IMR-90 (cell line): ENCODE measurements at regions not wholly inside any gene's neighbourhood (a gene's known extent, or its start where the extent isn't known, plus 50 kb on each side); places are given as distances from the start of the nearest gene placed in this dataset.

Source experiments
- ATAC-seq: fragments of 200-7000 bp; cut with Tn5 transposase; 2 replicates; pipeline ENCODE4 v1.9.1; 2020; ENCODE audit warnings: low read depth, mild to moderate bottlenecking, moderate library complexity
- BruUV-seq: library from RNA; stranded (reverse); fragments of 400-500 nt; replicated peaks from 2 replicates; lab custom pipeline; 2021; lab: Mats Ljungman, UMichigan
- CTCF ChIA-PET: fragments of 300-600 bp; formaldehyde crosslinking; extraction: SDS; loops from one replicate; lab custom pipeline; 2021; ENCODE audit warnings: antibody characterized with exemption; lab: Yijun Ruan, JAX
- POLR2A ChIA-PET: fragments of 300-600 bp; sonication (Branson Sonifier 250); formaldehyde crosslinking; loops from one replicate; lab custom pipeline; 2022; ENCODE audit warnings: antibody characterized with exemption; ENCODE audit not compliant: unreplicated experiment; lab: Charles Lee
- DNase-seq: peaks from one replicate; pipeline ENCODE4 v3.0.0; 2013
- H2AFZ ChIP-seq: replicated peaks from 2 replicates; pipeline ENCODE3; 2013; ENCODE audit warnings: low read length, mild to moderate bottlenecking; ENCODE audit not compliant: poor library complexity
- H2AK5ac ChIP-seq: 2 replicates; pipeline ENCODE4 v1.6.1; 2013; ENCODE audit warnings: low read depth, low read length, inconsistent platforms
- H2AK9ac ChIP-seq: replicated peaks from 2 replicates; pipeline ENCODE3; 2013; ENCODE audit warnings: mild to moderate bottlenecking, low read depth, low read length, moderate library complexity; ENCODE audit not compliant: poor library complexity
- H2BK120ac ChIP-seq: 2 replicates; pipeline ENCODE4 v1.6.1; 2013; ENCODE audit warnings: low read depth, low read length, inconsistent platforms
- H2BK15ac ChIP-seq: 3 replicates; pipeline ENCODE4 v1.6.1; 2013; ENCODE audit warnings: low read depth, low read length, inconsistent platforms
- H2BK20ac ChIP-seq: 2 replicates; pipeline ENCODE4 v1.6.1; 2013; ENCODE audit warnings: low read depth, mild to moderate bottlenecking, inconsistent platforms, low read length, moderate library complexity
- H2BK5ac ChIP-seq: 2 replicates; pipeline ENCODE4 v1.6.1; 2013; ENCODE audit warnings: mild to moderate bottlenecking, low read depth, low read length, inconsistent platforms; ENCODE audit not compliant: poor library complexity, severe bottlenecking
- H3K14ac ChIP-seq: replicated peaks from 2 replicates; pipeline ENCODE4 v1.6.1; 2013; ENCODE audit warnings: low read depth, low read length, inconsistent platforms
- H3K18ac ChIP-seq: 2 replicates; pipeline ENCODE4 v1.6.1; 2013; ENCODE audit warnings: low read depth, low read length, control low read depth
- H3K23ac ChIP-seq: 2 replicates; pipeline ENCODE4 v1.6.1; 2013; ENCODE audit warnings: low read depth, low read length, inconsistent platforms
- H3K27ac ChIP-seq: 2 replicates; pipeline ENCODE4 v1.5.1; 2013; ENCODE audit warnings: mild to moderate bottlenecking, control low read depth, low read length; ENCODE audit not compliant: insufficient read depth
- H3K27me3 ChIP-seq: 2 replicates; pipeline ENCODE4 v1.6.1; 2013; ENCODE audit warnings: low read length; ENCODE audit not compliant: control insufficient read depth, insufficient read depth
- H3K36me3 ChIP-seq: 2 replicates; pipeline ENCODE4 v1.6.1; 2013; ENCODE audit warnings: low read length, mixed read lengths; ENCODE audit not compliant: control insufficient read depth, insufficient read depth
- H3K4ac ChIP-seq: 2 replicates; pipeline ENCODE4 v1.6.1; 2013; ENCODE audit warnings: low read depth, low read length, inconsistent platforms
- H3K4me1 ChIP-seq: 2 replicates; pipeline ENCODE4 v1.6.1; 2013; ENCODE audit warnings: low read length, mixed read lengths; ENCODE audit not compliant: control insufficient read depth, insufficient read depth
- H3K4me2 ChIP-seq: 2 replicates; pipeline ENCODE4 v1.6.1; 2013; ENCODE audit warnings: low read depth, mild to moderate bottlenecking, control low read depth, low read length, moderate library complexity
- H3K4me3 ChIP-seq: 2 replicates; pipeline ENCODE4 v1.5.1; 2013; ENCODE audit warnings: low read depth, mild to moderate bottlenecking, control low read depth, low read length, moderate library complexity; ENCODE audit not compliant: insufficient read depth
- H3K56ac ChIP-seq: 2 replicates; pipeline ENCODE4 v1.6.1; 2013; ENCODE audit warnings: low read length, inconsistent platforms; ENCODE audit not compliant: insufficient read depth; ENCODE audit errors: extremely low read depth
- H3K79me1 ChIP-seq, 2 experiments: 2 replicates each; pipeline ENCODE4 v1.6.1; 2013; ENCODE audit warnings: low read length in 2 of 2, inconsistent platforms in 1 of 2, low read depth in 1 of 2
- H3K9ac ChIP-seq: 2 replicates; pipeline ENCODE4 v1.6.1; 2013; ENCODE audit warnings: low read depth, low read length, control low read depth
- H3K9me1 ChIP-seq: 2 replicates; pipeline ENCODE4 v1.6.1; 2013; ENCODE audit warnings: low read length, inconsistent platforms; ENCODE audit not compliant: insufficient read depth
- H3K9me3 ChIP-seq: 2 replicates; pipeline ENCODE4 v1.6.1; 2013; ENCODE audit warnings: low read length; ENCODE audit not compliant: control insufficient read depth, insufficient read depth
- H4K20me1 ChIP-seq: 2 replicates; pipeline ENCODE4 v1.6.1; 2013; ENCODE audit warnings: low read length, inconsistent platforms; ENCODE audit not compliant: insufficient read depth
- H4K5ac ChIP-seq: 2 replicates; pipeline ENCODE4 v1.6.1; 2013; ENCODE audit warnings: mild to moderate bottlenecking, low read depth, low read length, control low read depth
- H4K8ac ChIP-seq, 2 experiments: 2 replicates each; pipeline ENCODE4 v1.6.1; 2013; ENCODE audit warnings: low read depth in 2 of 2, low read length in 2 of 2, control low read depth in 1 of 2, inconsistent platforms in 1 of 2
- H4K91ac ChIP-seq: 2 replicates; pipeline ENCODE4 v1.6.1; 2013; ENCODE audit warnings: low read depth, low read length, inconsistent platforms; ENCODE audit not compliant: insufficient read depth
- BHLHE40 ChIP-seq: fragments of 150-350 bp; IDR thresholded peaks from 2 replicates; pipeline ENCODE4 v1.6.1; 2016; ENCODE audit warnings: mild to moderate bottlenecking, low read depth, low read length
- ELK1 ChIP-seq: fragments of 150-350 bp; IDR thresholded peaks from 2 replicates; pipeline ENCODE4 v1.6.1; 2016; ENCODE audit warnings: low read depth, mild to moderate bottlenecking, low read length, moderate library complexity, borderline replicate concordance
- WGBS, 2 experiments: methylation state at CpG; one replicate each; pipeline versions ENCODE4 v1.1.5 to v1.1.7; 2013; ENCODE audit warnings: missing lambda C conversion rate in 2 of 2; ENCODE audit not compliant: insufficient read length in 1 of 2; ENCODE audit errors: extremely low coverage in 2 of 2; 5-methylcytosine and 5-hydroxymethylcytosine counted together
- dilution Hi-C: fragments of 300-500 bp; cut with HindIII; formaldehyde crosslinking; loops from one replicate; pipeline ENCODE4 v1.14.3; 2018; ENCODE audit warnings: low sequenced_read_pairs; ENCODE audit not compliant: unreplicated experiment
- in situ Hi-C: fragments of 300-500 bp; cut with MboI; formaldehyde crosslinking; loops from 3 replicates; pipeline ENCODE4 v1.14.3; 2019; ENCODE audit warnings: low sequenced_read_pairs, inconsistent platforms, mixed read lengths
- intact Hi-C: fragments of 100-400 bp; cut with micrococcal nuclease; formaldehyde crosslinking; loops from 2 replicates; pipeline ENCODE4 v1.10.0; 2022

GRCh38 chr4:89575840-89576239 is 261.1 kb downstream of the SNCA start:
- H3K9ac ChIP-seq: no peak overlapping the region
- no peak overlapping the region for H2BK15ac ChIP-seq
- CTCF ChIA-PET: interaction anchor here (0.6 kb wide), 1 partner anchor 948 kb away, joined by 4 read pairs; no protein-coding TSS in a partner anchor
- H3K4me1 ChIP-seq: no peaks in the 10 kb centered on the region
- in situ Hi-C loops: no loop called here
- H3K4me2 ChIP-seq: no peak overlapping the region
- no peaks in the 10 kb centered on the region for H3K79me1 ChIP-seq
- no peak overlapping the region for H3K56ac ChIP-seq
- no peak overlapping the region for H4K5ac ChIP-seq
- no peaks in the 10 kb centered on the region for H3K27me3 ChIP-seq
- H2BK5ac ChIP-seq: no peak overlapping the region
- no peak for TF ChIP-seq BHLHE40
- no peak for TF ChIP-seq ELK1
- no peaks in the 10 kb centered on the region for H3K9me3 ChIP-seq
- POLR2A ChIA-PET: no interaction called here
- DNase-seq (no peak), ATAC-seq (no peak)
- H3K23ac ChIP-seq: no peak overlapping the region
- no peak overlapping the region for H3K4ac ChIP-seq
- H4K20me1 ChIP-seq: no peaks in the 10 kb centered on the region
- H2AK5ac ChIP-seq: no peak overlapping the region
- H2BK20ac ChIP-seq: no peak overlapping the region
- H4K8ac ChIP-seq: no peak overlapping the region
- H2AK9ac ChIP-seq: no peak overlapping the region
- H3K9me1 ChIP-seq: no peaks in the 10 kb centered on the region
- BruUV-seq: no TSS peak
- H3K27ac ChIP-seq: no peak overlapping the region
- H3K36me3 ChIP-seq: no peaks in the 10 kb centered on the region
- H4K91ac ChIP-seq: no peak overlapping the region
- no peak overlapping the region for H3K18ac ChIP-seq
- WGBS, 2 experiments: no CpG with 5 or more reads among the region's 1 CpG
- intact Hi-C loops: no loop called here
- H2AFZ ChIP-seq: no peak overlapping the region
- H2BK120ac ChIP-seq: no peak overlapping the region
- dilution Hi-C loops: no loop called here
- no peak overlapping the region for H3K4me3 ChIP-seq
- no peak overlapping the region for H3K14ac ChIP-seq
